Esophagus squamous epithelium (tissue), 4 donors: ENCODE measurements at regions not wholly inside any gene's neighbourhood (a gene's known extent, or its start where the extent isn't known, plus 50 kb on each side); places are given as distances from the start of the nearest gene placed in this dataset.

ENCODE experiments used
- POLR2A ChIP-seq, 4 donors: fragments of 450-650 bp; IDR thresholded peaks; one replicate each; pipeline ENCODE4 v1.6.1; 2017; ENCODE audit warnings: antibody characterized with exemption in 4 of 4, mild to moderate bottlenecking in 4 of 4, moderate library complexity in 3 of 4
- TF ChIP-seq, protein P1 (sequence below), 6 experiments: fragments of 450-650 bp in 4 of 6; fragments of 200-600 bp in 2 of 6; sonication (generic) in 2 of 6; IDR thresholded peaks; one replicate each; pipeline ENCODE4 v1.5.1; 2016 to 2019; ENCODE audit warnings: antibody characterized with exemption in 6 of 6, mild to moderate bottlenecking in 4 of 6, moderate library complexity in 4 of 6

GRCh38 chrX:20521222-20521621 is 254.5 kb upstream of the RPS6KA3 start:
- TF ChIP-seq, protein P1, sequence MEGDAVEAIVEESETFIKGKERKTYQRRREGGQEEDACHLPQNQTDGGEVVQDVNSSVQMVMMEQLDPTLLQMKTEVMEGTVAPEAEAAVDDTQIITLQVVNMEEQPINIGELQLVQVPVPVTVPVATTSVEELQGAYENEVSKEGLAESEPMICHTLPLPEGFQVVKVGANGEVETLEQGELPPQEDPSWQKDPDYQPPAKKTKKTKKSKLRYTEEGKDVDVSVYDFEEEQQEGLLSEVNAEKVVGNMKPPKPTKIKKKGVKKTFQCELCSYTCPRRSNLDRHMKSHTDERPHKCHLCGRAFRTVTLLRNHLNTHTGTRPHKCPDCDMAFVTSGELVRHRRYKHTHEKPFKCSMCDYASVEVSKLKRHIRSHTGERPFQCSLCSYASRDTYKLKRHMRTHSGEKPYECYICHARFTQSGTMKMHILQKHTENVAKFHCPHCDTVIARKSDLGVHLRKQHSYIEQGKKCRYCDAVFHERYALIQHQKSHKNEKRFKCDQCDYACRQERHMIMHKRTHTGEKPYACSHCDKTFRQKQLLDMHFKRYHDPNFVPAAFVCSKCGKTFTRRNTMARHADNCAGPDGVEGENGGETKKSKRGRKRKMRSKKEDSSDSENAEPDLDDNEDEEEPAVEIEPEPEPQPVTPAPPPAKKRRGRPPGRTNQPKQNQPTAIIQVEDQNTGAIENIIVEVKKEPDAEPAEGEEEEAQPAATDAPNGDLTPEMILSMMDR (IDR thresholded peaks at IDR 0.05), result no peak
- TF ChIP-seq POLR2A (IDR thresholded peaks at IDR 0.05), result no peak
